SK-N-DZ (cell line): ENCODE measurements at regions not wholly inside any gene's neighbourhood (a gene's known extent, or its start where the extent isn't known, plus 50 kb on each side); places are given as distances from the start of the nearest gene placed in this dataset.

Experiments
- DNase-seq: peaks from one replicate; pipeline ENCODE4 v3.0.0-alpha.2; 2015; ENCODE audit warnings: low spot score

- DNase-seq = no peak
These were observed 379.3 kb upstream of the PKDCC start for GRCh38 chr2:41668529-41668928.

- DNase-seq = no peak
These were observed 369.2 kb upstream of the PKDCC start for GRCh38 chr2:41678639-41679038.

- DNase-seq = no peak
These were observed 361.7 kb upstream of the PKDCC start for GRCh38 chr2:41686156-41686555.

- DNase-seq = no peak
These were observed 356.3 kb upstream of the PKDCC start for GRCh38 chr2:41691561-41691960.

GRCh38 chr2:41694536-41695049, 353.2 kb upstream of the PKDCC start:
- DNase-seq = no peak

- no peak for DNase-seq
These were observed 352.4 kb upstream of the PKDCC start for GRCh38 chr2:41695198-41696113.

GRCh38 chr2:41697389-41697788, 350.4 kb upstream of the PKDCC start:
- no peak for DNase-seq

- DNase-seq = peak; percentile 49
These were observed 349.0 kb upstream of the PKDCC start for GRCh38 chr2:41698678-41699422.

- DNase-seq = no peak
These were observed 346.6 kb upstream of the PKDCC start for GRCh38 chr2:41701231-41701630.

GRCh38 chr2:41703123-41703522, 344.7 kb upstream of the PKDCC start:
- DNase-seq = no peak

- DNase-seq = no peak
These were observed 342.2 kb upstream of the PKDCC start for GRCh38 chr2:41705634-41706033.

GRCh38 chr2:41706286-41706685, 341.5 kb upstream of the PKDCC start:
- DNase-seq = no peak

- DNase-seq = no peak
These were observed 339.9 kb upstream of the PKDCC start for GRCh38 chr2:41707790-41708451.

- DNase-seq = no peak
These were observed 337.9 kb upstream of the PKDCC start for GRCh38 chr2:41709702-41710599.

- no peak for DNase-seq
These were observed 336.9 kb upstream of the PKDCC start for GRCh38 chr2:41710944-41711343.

GRCh38 chr2:41711736-41712135, 336.1 kb upstream of the PKDCC start:
- DNase-seq = no peak

GRCh38 chr2:41716497-41716896, 331.3 kb upstream of the PKDCC start:
- DNase-seq = no peak

GRCh38 chr2:41717839-41718238, 330.0 kb upstream of the PKDCC start:
- DNase-seq = no peak

- DNase-seq = no peak
These were observed 329.1 kb upstream of the PKDCC start for GRCh38 chr2:41718705-41719104.

- no peak for DNase-seq
These were observed 328.1 kb upstream of the PKDCC start for GRCh38 chr2:41719756-41720155.
